ENCODE measurements at regions not wholly inside any gene's neighbourhood (a gene's known extent, or its start where the extent isn't known, plus 50 kb on each side); places are given as distances from the start of the nearest gene placed in this dataset.

DNA sequence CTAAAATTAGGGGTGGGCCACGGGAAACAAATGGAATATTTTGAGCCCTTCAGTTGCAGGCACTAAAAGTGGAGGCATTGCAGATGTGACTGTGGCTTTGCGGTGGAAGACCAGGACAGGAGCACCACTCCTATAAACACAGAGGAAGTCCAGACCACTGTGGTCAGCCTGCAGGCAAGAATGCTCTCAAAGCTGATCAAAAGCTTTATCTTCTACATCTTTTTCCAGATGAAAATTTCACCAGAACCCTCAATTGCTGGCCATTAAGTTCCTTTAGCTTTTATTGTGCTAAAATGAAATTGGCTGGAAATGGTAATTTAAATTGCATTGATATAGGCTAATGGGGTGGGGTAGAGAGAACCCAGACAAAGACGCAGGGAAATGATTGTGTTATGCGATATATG, 208.8 kb downstream of the ERCC6L2 start:
- H3K4me1 ChIP-seq: peaks cover 14% of the 10 kb centered on the region
- ATAC-seq (no peak), DNase-seq (no peak)
- H3K4me3 ChIP-seq: no peak overlapping the region
- TF ChIP-seq, protein P1, sequence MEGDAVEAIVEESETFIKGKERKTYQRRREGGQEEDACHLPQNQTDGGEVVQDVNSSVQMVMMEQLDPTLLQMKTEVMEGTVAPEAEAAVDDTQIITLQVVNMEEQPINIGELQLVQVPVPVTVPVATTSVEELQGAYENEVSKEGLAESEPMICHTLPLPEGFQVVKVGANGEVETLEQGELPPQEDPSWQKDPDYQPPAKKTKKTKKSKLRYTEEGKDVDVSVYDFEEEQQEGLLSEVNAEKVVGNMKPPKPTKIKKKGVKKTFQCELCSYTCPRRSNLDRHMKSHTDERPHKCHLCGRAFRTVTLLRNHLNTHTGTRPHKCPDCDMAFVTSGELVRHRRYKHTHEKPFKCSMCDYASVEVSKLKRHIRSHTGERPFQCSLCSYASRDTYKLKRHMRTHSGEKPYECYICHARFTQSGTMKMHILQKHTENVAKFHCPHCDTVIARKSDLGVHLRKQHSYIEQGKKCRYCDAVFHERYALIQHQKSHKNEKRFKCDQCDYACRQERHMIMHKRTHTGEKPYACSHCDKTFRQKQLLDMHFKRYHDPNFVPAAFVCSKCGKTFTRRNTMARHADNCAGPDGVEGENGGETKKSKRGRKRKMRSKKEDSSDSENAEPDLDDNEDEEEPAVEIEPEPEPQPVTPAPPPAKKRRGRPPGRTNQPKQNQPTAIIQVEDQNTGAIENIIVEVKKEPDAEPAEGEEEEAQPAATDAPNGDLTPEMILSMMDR (IDR thresholded peaks at IDR 0.05): no peak
- no peak for TF ChIP-seq POLR2A (IDR thresholded peaks at IDR 0.05)
- WGBS, 2 donors: 83 to 84% methylated on average over 4 of the region's 4 CpGs
- no peaks in the 10 kb centered on the region for H3K27me3 ChIP-seq
- H3K27ac ChIP-seq: no peak overlapping the region
- no peaks in the 10 kb centered on the region for H3K36me3 ChIP-seq (replicated peaks in 1 of 2; ENCODE audit: insufficient read depth in 1 of 2, low read depth in 2 of 2)
- H3K9me3 ChIP-seq: no peaks in the 10 kb centered on the region
- intact Hi-C loops (cut with DNase I): no loop called here

DNA sequence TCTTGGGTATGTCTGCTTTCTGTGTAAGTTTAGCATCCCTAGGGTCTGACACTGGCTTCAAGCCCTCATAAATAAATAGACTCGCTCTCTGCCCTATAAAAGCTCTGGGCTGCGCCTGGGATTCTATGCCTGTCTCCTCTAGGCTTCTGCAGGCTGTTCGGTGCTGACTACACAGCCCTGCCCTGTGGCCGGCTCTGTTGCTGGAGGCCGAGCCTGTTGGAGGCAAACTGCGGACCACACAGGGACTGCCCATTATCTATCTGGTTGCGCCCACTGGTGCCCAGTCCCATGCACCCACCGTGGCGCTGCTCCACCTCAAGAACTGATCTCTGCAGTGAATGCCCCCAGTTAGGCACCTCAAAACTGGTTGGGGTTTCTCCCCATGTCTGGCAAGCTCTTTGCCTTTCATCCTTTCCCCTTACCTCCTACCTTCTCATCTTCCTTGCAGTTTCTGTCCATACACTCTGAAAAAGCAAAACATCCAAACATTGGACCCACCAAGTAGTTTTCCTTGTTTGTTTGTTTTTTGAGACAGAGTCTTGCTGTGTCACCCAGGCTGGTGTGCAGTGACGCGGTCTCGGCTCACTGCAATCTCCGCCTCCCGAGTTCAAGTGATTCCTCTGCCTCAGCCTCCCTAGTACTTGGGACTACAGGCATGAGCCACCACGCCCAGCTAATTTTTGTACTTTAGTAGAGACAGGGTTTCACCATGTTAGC, 207.2 kb downstream of the ERCC6L2 start:
- no peaks in the 10 kb centered on the region for H3K9me3 ChIP-seq
- intact Hi-C loops (cut with DNase I): no loop called here
- 94 to 96% methylated on average over 13 to 15 of the region's 15 CpGs for WGBS, 2 donors
- H3K27ac ChIP-seq: no peak overlapping the region
- H3K27me3 ChIP-seq: no peaks in the 10 kb centered on the region
- DNase-seq (no peak), ATAC-seq (no peak)
- TF ChIP-seq POLR2A (IDR thresholded peaks at IDR 0.05): no peak
- TF ChIP-seq, protein P1 (IDR thresholded peaks at IDR 0.05): no peak
- no peak overlapping the region for H3K4me3 ChIP-seq
- H3K4me1 ChIP-seq: peaks cover 13% of the 10 kb centered on the region
- H3K36me3 ChIP-seq (replicated peaks in 1 of 2; ENCODE audit: insufficient read depth in 1 of 2, low read depth in 2 of 2): no peaks in the 10 kb centered on the region

DNA sequence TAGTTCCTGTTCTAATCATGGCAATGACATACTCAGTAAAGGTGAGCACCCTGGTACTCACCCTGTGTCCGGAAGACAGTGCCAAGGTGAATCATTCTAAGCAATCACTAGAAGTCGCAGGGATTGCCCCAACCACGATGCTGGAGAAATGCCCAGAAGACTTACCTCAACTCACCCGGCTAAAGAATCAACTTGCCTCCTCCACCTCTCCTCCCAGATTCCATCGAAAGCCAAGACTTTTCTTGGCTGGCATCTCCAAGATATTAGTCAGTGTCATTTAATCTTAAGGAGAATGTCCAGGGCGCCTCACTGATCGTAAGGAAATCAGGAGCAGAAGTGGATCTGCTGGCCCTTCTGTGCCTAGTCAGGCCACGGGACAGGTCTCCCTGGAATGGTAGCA, 204.9 kb downstream of the ERCC6L2 start:
- 68 to 73% methylated on average over 6 to 8 of the region's 8 CpGs for WGBS, 2 donors
- DNase-seq (no peak), ATAC-seq (no peak)
- H3K27ac ChIP-seq: no peak overlapping the region
- no peaks in the 10 kb centered on the region for H3K36me3 ChIP-seq (replicated peaks in 1 of 2; ENCODE audit: insufficient read depth in 1 of 2, low read depth in 2 of 2)
- intact Hi-C loops (cut with DNase I): no loop called here
- no peak for TF ChIP-seq POLR2A (IDR thresholded peaks at IDR 0.05)
- TF ChIP-seq, protein P1 (IDR thresholded peaks at IDR 0.05): no peak
- H3K9me3 ChIP-seq: no peaks in the 10 kb centered on the region
- peaks cover 10% of the 10 kb centered on the region for H3K4me1 ChIP-seq
- H3K4me3 ChIP-seq: no peak overlapping the region
- no peaks in the 10 kb centered on the region for H3K27me3 ChIP-seq

DNA sequence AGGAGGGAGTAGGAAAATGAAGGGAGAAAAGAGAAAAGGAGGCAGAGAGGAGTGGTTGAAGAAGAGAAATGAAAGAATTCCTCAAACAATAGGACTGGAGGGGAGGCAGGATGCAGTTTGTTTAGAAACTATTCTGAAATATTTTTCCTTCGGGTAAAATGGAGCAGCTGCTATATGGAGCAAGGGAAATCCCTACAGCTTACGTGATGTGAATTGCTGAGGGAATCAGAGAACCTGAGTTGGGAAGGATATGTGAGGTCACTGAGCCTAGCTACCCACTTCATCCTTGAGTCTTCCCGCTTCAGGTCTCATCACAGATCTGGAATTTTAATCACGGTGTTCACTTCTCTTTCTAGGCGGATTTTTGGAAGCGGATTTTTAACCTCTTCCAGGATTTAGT, 204.3 kb downstream of the ERCC6L2 start:
- no peaks in the 10 kb centered on the region for H3K9me3 ChIP-seq
- intact Hi-C loops (cut with DNase I): no loop called here
- peaks cover 14% of the 10 kb centered on the region for H3K4me1 ChIP-seq
- H3K4me3 ChIP-seq: no peak overlapping the region
- H3K27ac ChIP-seq: no peak overlapping the region
- DNase-seq (no peak), ATAC-seq (no peak)
- WGBS, 2 donors: 77 to 81% methylated on average over 6 of the region's 6 CpGs
- no peak for TF ChIP-seq POLR2A (IDR thresholded peaks at IDR 0.05)
- TF ChIP-seq, protein P1 (IDR thresholded peaks at IDR 0.05): no peak
- no peaks in the 10 kb centered on the region for H3K36me3 ChIP-seq (replicated peaks in 1 of 2; ENCODE audit: insufficient read depth in 1 of 2, low read depth in 2 of 2)
- no peaks in the 10 kb centered on the region for H3K27me3 ChIP-seq

DNA sequence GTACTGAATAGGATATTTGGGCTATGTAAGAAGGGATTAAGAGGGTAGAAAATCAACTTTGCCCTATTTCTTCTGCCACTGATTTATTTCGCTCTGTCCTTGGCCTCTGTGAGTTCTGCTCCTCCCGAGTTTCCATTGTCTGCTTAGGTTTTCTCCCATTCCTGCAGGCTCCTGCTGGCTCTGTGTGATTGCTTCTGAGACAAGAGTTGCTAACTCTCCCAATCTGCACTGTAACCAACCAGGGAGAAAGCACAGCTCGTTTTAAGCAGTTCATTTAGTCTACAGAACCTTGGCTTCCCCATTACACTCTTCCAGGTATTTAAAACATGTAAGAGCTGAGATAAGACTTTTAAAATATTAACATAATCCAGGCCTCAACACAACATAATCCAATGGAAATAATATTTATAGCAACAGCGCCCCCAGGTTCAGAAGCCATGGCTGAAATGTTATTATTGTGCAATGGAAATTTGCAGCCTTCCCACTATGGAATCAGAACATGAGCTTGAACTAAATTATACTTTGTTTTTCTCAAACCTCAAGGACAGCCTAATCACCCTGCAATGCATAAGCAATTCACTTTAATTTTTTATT, 203.5 kb downstream of the ERCC6L2 start:
- peaks cover 20% of the 10 kb centered on the region for H3K4me1 ChIP-seq
- H3K9me3 ChIP-seq: no peaks in the 10 kb centered on the region
- no peaks in the 10 kb centered on the region for H3K27me3 ChIP-seq
- no peak overlapping the region for H3K4me3 ChIP-seq
- peak overlapping the region in 1 of 4 donors; percentile 49 for H3K27ac ChIP-seq
- TF ChIP-seq POLR2A (IDR thresholded peaks at IDR 0.05): no peak
- TF ChIP-seq, protein P1 (IDR thresholded peaks at IDR 0.05): peak in 5 of 7 experiments; percentile 7 to 31 (median 18)
- intact Hi-C loops (cut with DNase I): no loop called here
- H3K36me3 ChIP-seq (replicated peaks in 1 of 2; ENCODE audit: insufficient read depth in 1 of 2, low read depth in 2 of 2): no peaks in the 10 kb centered on the region
- ATAC-seq (no peak), DNase-seq (peak in 2 of 4 donors; percentile 20 to 37)
- 61 to 67% methylated on average over 4 of the region's 4 CpGs for WGBS, 2 donors

All from body of pancreas (tissue), 4 donors.